CD4-positive, alpha-beta T cell (primary cell): ENCODE measurements at regions not wholly inside any gene's neighbourhood (a gene's known extent, or its start where the extent isn't known, plus 50 kb on each side); places are given as distances from the start of the nearest gene placed in this dataset.

Experiments
- ATAC-seq: fragments of 200-7000 bp; cut with Tn5 transposase; one replicate; pipeline ENCODE4 v1.10.0; 2022; ENCODE audit warnings: mild to moderate bottlenecking; ENCODE audit not compliant: poor library complexity
- CTCF ChIA-PET: fragments of 350-600 bp; sonication (Branson Sonifier 250); formaldehyde crosslinking; loops from one replicate; lab custom pipeline; 2021; ENCODE audit warnings: antibody characterized with exemption, inconsistent platforms; lab: Charles Lee
- POLR2A ChIA-PET: fragments of 350-600 bp; sonication (Branson Sonifier 250); formaldehyde crosslinking; loops from one replicate; lab custom pipeline; 2021; ENCODE audit warnings: antibody characterized with exemption, inconsistent platforms; lab: Charles Lee
- DNase-seq, 14 experiments: peaks; one replicate each; pipeline ENCODE4 v3.0.0-alpha.2; 2013 to 2020; ENCODE audit warnings: mixed read lengths in 2 of 14
- H3K27ac ChIP-seq, 2 donors: one replicate each; pipeline versions ENCODE4 v1.5.1 to v1.7.0; 2013; ENCODE audit warnings: low read length in 2 of 2, low read depth in 1 of 2, mild to moderate bottlenecking in 1 of 2
- H3K27me3 ChIP-seq, 2 experiments: 1 replicate in 1 of 2; 2 replicates in 1 of 2; pipeline versions ENCODE4 v1.6.1 to v1.7.0; 2013; ENCODE audit warnings: low read length in 2 of 2, control low read depth in 1 of 2, mild to moderate bottlenecking in 1 of 2, moderate library complexity in 1 of 2; ENCODE audit not compliant: insufficient read depth in 2 of 2, control insufficient read depth in 1 of 2
- H3K36me3 ChIP-seq: one replicate; pipeline ENCODE4 v1.6.1; 2013; ENCODE audit warnings: low read length, control low read depth; ENCODE audit not compliant: insufficient read depth
- H3K4me1 ChIP-seq: one replicate; pipeline ENCODE4 v1.6.1; 2013; ENCODE audit warnings: low read length, control low read depth; ENCODE audit not compliant: insufficient read depth
- H3K4me3 ChIP-seq: one replicate; pipeline ENCODE4 v1.5.1; 2013; ENCODE audit warnings: mild to moderate bottlenecking, low read length, moderate library complexity
- H3K9me3 ChIP-seq, 2 experiments: 1 replicate in 1 of 2; 2 replicates in 1 of 2; pipeline versions ENCODE4 v1.6.1 to v1.7.0; 2013; ENCODE audit warnings: low read length in 2 of 2, mild to moderate bottlenecking in 2 of 2, control low read depth in 1 of 2, moderate library complexity in 1 of 2; ENCODE audit not compliant: control insufficient read depth in 1 of 2, insufficient read depth in 1 of 2
- H3K27ac Mint-ChIP-seq: one replicate; pipeline ENCODE4 v1.8.0; 2020; ENCODE audit warnings: mixed read lengths
- H3K27me3 Mint-ChIP-seq: one replicate; pipeline ENCODE4 v1.8.0; 2021; ENCODE audit warnings: mixed read lengths
- H3K36me3 Mint-ChIP-seq: one replicate; pipeline ENCODE4 v1.8.0; 2021; ENCODE audit warnings: low read depth, mixed read lengths
- H3K4me1 Mint-ChIP-seq: one replicate; pipeline ENCODE4 v1.8.0; 2021; ENCODE audit warnings: low read depth, mixed read lengths
- H3K4me3 Mint-ChIP-seq: one replicate; pipeline ENCODE4 v1.8.0; 2020; ENCODE audit warnings: mild to moderate bottlenecking, mixed read lengths
- H3K9me3 Mint-ChIP-seq: one replicate; pipeline ENCODE4 v1.8.0; 2020; ENCODE audit warnings: mixed read lengths
- CTCF ChIP-seq: fragments of 200-600 bp; IDR thresholded peaks from one replicate; pipeline ENCODE4 v1.8.0; 2022; ENCODE audit warnings: antibody characterized with exemption, mild to moderate bottlenecking
- intact Hi-C, 2 experiments: fragments of 100-400 bp; cut with DNase I in 1 of 2; cut with micrococcal nuclease in 1 of 2; formaldehyde crosslinking; loops; one replicate each; pipeline versions ENCODE4 v1.15.1 to v1.9.0; 2023 to 2025; cut with DNase I, micrococcal nuclease

- no peaks in the 10 kb centered on the region for H3K9me3 ChIP-seq
- no peaks in the 10 kb centered on the region for H3K27me3 ChIP-seq
- Mint-ChIP-seq H3K27me3 (no peaks in the 10 kb centered on the region), H3K36me3 (no peaks in the 10 kb centered on the region), H3K4me3 (no peak overlapping the region), H3K4me1 (no peaks in the 10 kb centered on the region), H3K9me3 (peaks cover 6% of the 10 kb centered on the region), H3K27ac (no peak overlapping the region)
- CTCF ChIA-PET = no interaction called here
- no peaks in the 10 kb centered on the region for H3K36me3 ChIP-seq
- H3K4me3 ChIP-seq = no peak overlapping the region
- H3K27ac ChIP-seq = no peak overlapping the region
- intact Hi-C loops = no loop called here
- POLR2A ChIA-PET = no interaction called here
- ATAC-seq (no peak), DNase-seq (no peak)
- TF ChIP-seq CTCF = no peak
- H3K4me1 ChIP-seq = no peaks in the 10 kb centered on the region
Observed at GRCh38 chr4:170827562-170828274, 738.0 kb upstream of the AADAT start.

GRCh38 chr4:170818786-170819185, 729.0 kb upstream of the AADAT start:
- Mint-ChIP-seq H3K36me3 (no peaks in the 10 kb centered on the region), H3K27me3 (no peaks in the 10 kb centered on the region), H3K4me1 (no peaks in the 10 kb centered on the region), H3K27ac (no peak overlapping the region), H3K4me3 (no peak overlapping the region), H3K9me3 (peaks cover 5% of the 10 kb centered on the region)
- H3K4me1 ChIP-seq = no peaks in the 10 kb centered on the region
- H3K4me3 ChIP-seq = no peak overlapping the region
- H3K27ac ChIP-seq = no peak overlapping the region
- ATAC-seq = no peak
- intact Hi-C loops = no loop called here
- DNase-seq = no peak
- ChIA-PET CTCF (no interaction called here), POLR2A (no interaction called here)
- no peaks in the 10 kb centered on the region for H3K27me3 ChIP-seq
- TF ChIP-seq CTCF = no peak
- no peaks in the 10 kb centered on the region for H3K36me3 ChIP-seq
- H3K9me3 ChIP-seq = peaks cover 0 to 8% of the 10 kb centered on the region in 2 experiments

DNA sequence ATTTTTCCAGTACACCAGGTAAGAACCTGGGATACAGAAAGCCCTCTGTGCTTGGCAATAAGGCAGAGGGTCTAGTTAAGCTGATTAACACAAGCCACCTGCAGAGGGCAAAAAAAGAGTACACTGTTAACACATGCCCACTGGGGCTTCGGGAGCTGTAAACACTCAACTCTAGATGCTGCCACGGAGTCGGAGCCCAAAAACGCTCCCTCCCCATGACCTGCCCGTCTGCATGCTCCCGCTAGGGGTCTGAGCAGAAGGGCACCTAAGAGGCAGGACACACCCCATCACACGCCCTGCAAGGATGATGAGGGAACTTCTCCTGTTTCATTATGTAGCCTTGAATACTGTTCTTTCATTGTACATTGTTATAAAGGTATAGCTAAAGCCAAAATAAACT, 715.6 kb upstream of the AADAT start:
- intact Hi-C loops = no loop called here
- H3K4me3 ChIP-seq = no peak overlapping the region
- no peak overlapping the region for H3K27ac Mint-ChIP-seq
- H3K4me1 ChIP-seq = no peaks in the 10 kb centered on the region
- no peak for TF ChIP-seq CTCF
- DNase-seq (no peak), ATAC-seq (no peak)
- no peaks in the 10 kb centered on the region for H3K4me1 Mint-ChIP-seq
- CTCF ChIA-PET = no interaction called here
- no peak overlapping the region for H3K27ac ChIP-seq
- no peaks in the 10 kb centered on the region for H3K27me3 ChIP-seq
- no peak overlapping the region for H3K4me3 Mint-ChIP-seq
- no peaks in the 10 kb centered on the region for H3K36me3 Mint-ChIP-seq
- no peaks in the 10 kb centered on the region for H3K36me3 ChIP-seq
- H3K27me3 Mint-ChIP-seq = no peaks in the 10 kb centered on the region
- POLR2A ChIA-PET = no interaction called here
- H3K9me3 Mint-ChIP-seq = peaks cover 7% of the 10 kb centered on the region
- H3K9me3 ChIP-seq = peaks cover 0 to 7% of the 10 kb centered on the region in 2 experiments
